Natural killer cell (primary cell): ENCODE measurements at regions not wholly inside any gene's neighbourhood (a gene's known extent, or its start where the extent isn't known, plus 50 kb on each side); places are given as distances from the start of the nearest gene placed in this dataset.

Experiments used
- ATAC-seq, 3 donors: fragments of 150-1000 bp in 2 of 3; fragments of 200-7000 bp in 1 of 3; cut with Tn5 transposase; 1 replicate in 1 of 3; 2 replicates in 2 of 3; pipeline ENCODE4 v1.10.0; 2021; ENCODE audit warnings: mild to moderate bottlenecking in 2 of 3, moderate library complexity in 2 of 3
- DNase-seq, 2 donors: peaks; one replicate each; pipeline versions ENCODE4 v3.0.0 to v3.0.0-alpha.2; 2013 to 2021; ENCODE audit warnings: mixed read lengths in 1 of 2
- H3K27ac ChIP-seq: one replicate; pipeline ENCODE4 v1.5.1; 2013; ENCODE audit warnings: mild to moderate bottlenecking, low read length
- H3K27me3 ChIP-seq: one replicate; pipeline ENCODE4 v1.6.1; 2013; ENCODE audit warnings: low read length; ENCODE audit not compliant: control insufficient read depth, insufficient read depth
- H3K36me3 ChIP-seq: one replicate; pipeline ENCODE4 v1.6.1; 2013; ENCODE audit warnings: low read length; ENCODE audit not compliant: control insufficient read depth, insufficient read depth
- H3K4me1 ChIP-seq: one replicate; pipeline ENCODE4 v1.6.1; 2013; ENCODE audit warnings: low read length; ENCODE audit not compliant: control insufficient read depth, insufficient read depth
- H3K4me3 ChIP-seq: one replicate; pipeline ENCODE4 v1.5.1; 2013; ENCODE audit warnings: low read length
- H3K9me3 ChIP-seq: one replicate; pipeline ENCODE4 v1.6.1; 2013; ENCODE audit warnings: low read length; ENCODE audit not compliant: control insufficient read depth, insufficient read depth
- H3K27ac Mint-ChIP-seq, 2 donors: one replicate each; pipeline ENCODE4 v1.8.0; 2022; ENCODE audit warnings: mild to moderate bottlenecking in 2 of 2, mixed read lengths in 2 of 2, moderate library complexity in 1 of 2
- H3K27me3 Mint-ChIP-seq, 2 donors: one replicate each; pipeline ENCODE4 v1.8.0; 2022; ENCODE audit warnings: low read depth in 2 of 2, mixed read lengths in 2 of 2
- H3K36me3 Mint-ChIP-seq: one replicate; pipeline ENCODE4 v1.8.0; 2022; ENCODE audit warnings: mixed read lengths
- H3K4me1 Mint-ChIP-seq, 2 donors: one replicate each; pipeline ENCODE4 v1.8.0; 2022; ENCODE audit warnings: mixed read lengths in 2 of 2
- H3K4me3 Mint-ChIP-seq: one replicate; pipeline ENCODE4 v1.8.0; 2022; ENCODE audit warnings: mild to moderate bottlenecking, moderate library complexity, mixed read lengths
- H3K9me3 Mint-ChIP-seq, 2 donors: one replicate each; pipeline ENCODE4 v1.8.0; 2022; ENCODE audit warnings: mixed read lengths in 2 of 2
- CTCF ChIP-seq: fragments of 200-600 bp; IDR thresholded peaks from one replicate; pipeline ENCODE4 v1.8.0; 2022; ENCODE audit warnings: antibody characterized with exemption
- WGBS: methylation state at CpG from one replicate; pipeline ENCODE4 v1.1.7; 2013; ENCODE audit warnings: missing lambda C conversion rate; ENCODE audit not compliant: insufficient coverage; 5-methylcytosine and 5-hydroxymethylcytosine counted together
- intact Hi-C: fragments of 100-400 bp; cut with micrococcal nuclease; formaldehyde crosslinking; loops from one replicate; pipeline ENCODE4 v1.14.2; 2022

DNA sequence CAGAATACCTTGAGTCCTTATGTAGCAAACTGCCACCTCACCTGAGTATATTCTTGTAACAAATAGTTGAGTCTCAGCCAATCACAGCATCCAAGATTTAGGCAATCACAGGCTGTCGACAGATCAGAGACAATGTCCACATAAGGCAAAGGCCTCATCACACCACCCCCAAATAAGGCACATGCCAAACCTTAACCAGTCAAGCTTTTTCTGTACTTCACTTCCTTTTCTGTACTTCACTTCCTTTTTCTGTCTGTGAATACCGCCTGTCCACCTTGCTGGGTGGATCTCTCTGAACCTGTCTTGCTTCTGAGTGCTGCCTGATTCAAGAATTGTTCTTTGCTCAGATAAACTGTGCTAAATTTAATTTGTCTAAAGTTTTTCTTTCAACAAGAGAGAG lies 210.4 kb upstream of the N4BP1 start:
- no peak for TF ChIP-seq CTCF
- no peaks in the 10 kb centered on the region for H3K27me3 ChIP-seq
- Mint-ChIP-seq H3K9me3 (peaks cover 2 to 7% of the 10 kb centered on the region in 2 donors), H3K4me1 (no peaks in the 10 kb centered on the region), H3K27me3 (no peaks in the 10 kb centered on the region), H3K4me3 (no peak overlapping the region), H3K27ac (no peak overlapping the region), H3K36me3 (no peaks in the 10 kb centered on the region)
- H3K36me3 ChIP-seq, result no peaks in the 10 kb centered on the region
- no peak overlapping the region for H3K27ac ChIP-seq
- H3K9me3 ChIP-seq, result no peaks in the 10 kb centered on the region
- H3K4me1 ChIP-seq, result no peaks in the 10 kb centered on the region
- DNase-seq, result no peak
- H3K4me3 ChIP-seq, result no peak overlapping the region
- intact Hi-C loops, result no loop called here
- 72% methylated on average over 2 of the region's 2 CpGs for WGBS
- no peak for ATAC-seq

GRCh38 chr16:48818257-48818656 lies 208.3 kb upstream of the N4BP1 start:
- TF ChIP-seq CTCF, result no peak
- Mint-ChIP-seq H3K4me1 (no peaks in the 10 kb centered on the region), H3K4me3 (no peak overlapping the region), H3K9me3 (peaks cover 2 to 5% of the 10 kb centered on the region in 2 donors), H3K27ac (no peak overlapping the region), H3K36me3 (no peaks in the 10 kb centered on the region), H3K27me3 (peaks cover 5 to 6% of the 10 kb centered on the region in 2 donors)
- intact Hi-C loops, result no loop called here
- H3K4me3 ChIP-seq, result no peak overlapping the region
- no peak overlapping the region for H3K27ac ChIP-seq
- no peaks in the 10 kb centered on the region for H3K4me1 ChIP-seq
- H3K36me3 ChIP-seq, result no peaks in the 10 kb centered on the region
- no peaks in the 10 kb centered on the region for H3K9me3 ChIP-seq
- DNase-seq (no peak), ATAC-seq (no peak)
- WGBS, result 84% methylated on average over 4 of the region's 6 CpGs
- H3K27me3 ChIP-seq, result no peaks in the 10 kb centered on the region

- no peaks in the 10 kb centered on the region for H3K4me1 Mint-ChIP-seq
- Histone ChIP-seq H3K4me1 (no peaks in the 10 kb centered on the region), H3K36me3 (no peaks in the 10 kb centered on the region), H3K27ac (no peak overlapping the region), H3K4me3 (no peak overlapping the region), H3K9me3 (no peaks in the 10 kb centered on the region), H3K27me3 (no peaks in the 10 kb centered on the region)
- WGBS, result 70% methylated on average over 7 of the region's 7 CpGs
- H3K27me3 Mint-ChIP-seq, result peaks cover 16 to 17% of the 10 kb centered on the region in 2 donors
- H3K27ac Mint-ChIP-seq, result no peak overlapping the region
- ATAC-seq (no peak), DNase-seq (no peak)
- peaks cover 0 to 5% of the 10 kb centered on the region in 2 donors for H3K9me3 Mint-ChIP-seq
- H3K36me3 Mint-ChIP-seq, result peaks cover 8% of the 10 kb centered on the region
- intact Hi-C loops, result no loop called here
- no peak overlapping the region for H3K4me3 Mint-ChIP-seq
- no peak for TF ChIP-seq CTCF
These were observed 207.1 kb upstream of the N4BP1 start for GRCh38 chr16:48817032-48817431.

GRCh38 chr16:48816393-48816792 lies 206.4 kb upstream of the N4BP1 start:
- no peak for ATAC-seq

More at GRCh38 chr16:48816393-48816792, 206.4 kb upstream of the N4BP1 start:
- no peaks in the 10 kb centered on the region for H3K36me3 ChIP-seq
- Mint-ChIP-seq H3K4me3 (no peak overlapping the region), H3K4me1 (no peaks in the 10 kb centered on the region), H3K36me3 (peaks cover 12% of the 10 kb centered on the region), H3K9me3 (peaks cover 1 to 2% of the 10 kb centered on the region in 2 donors), H3K27ac (no peak overlapping the region), H3K27me3 (peaks cover 23% of the 10 kb centered on the region in 2 donors)
- peaks cover 4% of the 10 kb centered on the region for H3K27me3 ChIP-seq
- no peak for DNase-seq
- intact Hi-C loops, result no loop called here
- no peaks in the 10 kb centered on the region for H3K9me3 ChIP-seq
- no peak overlapping the region for H3K27ac ChIP-seq
- H3K4me1 ChIP-seq, result no peaks in the 10 kb centered on the region
- H3K4me3 ChIP-seq, result no peak overlapping the region
- no peak for TF ChIP-seq CTCF
